Jurkat, Clone E6-1 (cell line): ENCODE measurements at regions not wholly inside any gene's neighbourhood (a gene's known extent, or its start where the extent isn't known, plus 50 kb on each side); places are given as distances from the start of the nearest gene placed in this dataset.

Experiments
- DNase-seq: peaks from one replicate; pipeline ENCODE4 v3.0.0-alpha.2; 2011; ENCODE audit warnings: low read depth, low spot score
- H3K4me3 ChIP-seq: 2 replicates; pipeline ENCODE4 v1.5.1; 2011; ENCODE audit warnings: mild to moderate bottlenecking, low read length, control low read depth, moderate library complexity

GRCh38 chr4:180950377-180950776, 1292.8 kb upstream of the TENM3 start:
- DNase-seq, result no peak
- no peak overlapping the region for H3K4me3 ChIP-seq

DNA sequence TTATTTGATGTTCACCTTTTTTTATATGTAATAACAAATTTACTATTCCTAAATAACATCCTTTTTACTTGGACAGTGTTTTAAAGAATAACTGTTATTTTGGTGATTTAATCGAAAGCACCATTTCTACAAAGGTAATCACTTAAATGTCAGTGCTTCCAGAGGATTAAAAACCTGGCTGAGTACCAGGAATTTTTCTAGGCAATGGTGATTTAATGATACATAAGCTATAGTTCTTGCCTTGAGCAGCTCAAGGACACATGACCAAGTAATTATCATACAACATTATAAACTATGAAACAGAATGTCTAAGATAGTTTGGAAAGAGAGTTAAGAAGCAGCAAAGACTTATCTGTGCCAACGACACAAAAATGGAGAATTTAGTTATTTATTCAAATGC, 1291.9 kb upstream of the TENM3 start:
- DNase-seq, result no peak

DNA sequence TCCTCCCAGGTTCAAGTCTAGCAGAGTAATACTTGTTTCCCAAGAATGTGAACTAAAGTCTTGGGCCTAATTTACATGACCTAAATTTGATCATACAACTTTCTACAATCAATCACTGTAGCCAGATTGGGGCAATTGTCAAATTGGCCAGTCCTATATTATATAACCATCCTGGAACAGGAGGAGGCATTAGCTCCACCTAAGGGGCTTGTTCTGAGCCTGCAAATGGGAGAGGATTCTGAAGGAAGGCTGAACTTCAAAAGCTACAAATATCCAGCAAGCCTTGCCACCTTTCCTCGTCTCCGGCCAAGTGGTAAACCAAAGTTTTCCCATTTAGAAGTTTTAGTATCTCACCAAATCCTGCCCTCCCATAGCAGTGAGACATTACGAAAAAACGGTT, 1289.6 kb upstream of the TENM3 start:
- DNase-seq, result no peak

More for the DNA sequence above, 1291.9 kb upstream of the TENM3 start:
- H3K4me3 ChIP-seq, result no peak overlapping the region

GRCh38 chr4:180960743-180961401, 1282.3 kb upstream of the TENM3 start:
- H3K4me3 ChIP-seq, result no peak overlapping the region
- no peak for DNase-seq

More for the DNA sequence above, 1289.6 kb upstream of the TENM3 start:
- H3K4me3 ChIP-seq, result no peak overlapping the region

DNA sequence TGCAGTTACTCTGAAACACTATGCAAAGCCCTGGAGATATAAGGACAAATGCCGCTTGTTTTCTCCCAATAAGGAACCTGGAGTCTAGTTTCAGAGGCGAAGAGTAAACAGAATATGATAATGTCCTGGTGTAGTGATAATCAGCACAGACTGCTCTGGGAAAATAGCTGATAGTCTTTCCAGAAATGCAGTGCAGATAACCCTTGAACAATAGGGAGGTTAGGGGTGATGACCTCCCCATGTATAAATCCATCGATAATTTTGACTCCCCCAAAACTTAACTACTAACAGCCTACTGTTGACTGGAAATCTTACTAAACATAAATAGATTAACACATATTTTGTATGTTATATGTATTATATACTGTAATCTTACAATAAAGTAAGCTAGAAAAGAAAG, 1280.9 kb upstream of the TENM3 start:
- H3K4me3 ChIP-seq, result no peak overlapping the region
- DNase-seq, result no peak

GRCh38 chr4:180966312-180966711, 1276.9 kb upstream of the TENM3 start:
- H3K4me3 ChIP-seq, result no peak overlapping the region
- DNase-seq, result no peak

DNA sequence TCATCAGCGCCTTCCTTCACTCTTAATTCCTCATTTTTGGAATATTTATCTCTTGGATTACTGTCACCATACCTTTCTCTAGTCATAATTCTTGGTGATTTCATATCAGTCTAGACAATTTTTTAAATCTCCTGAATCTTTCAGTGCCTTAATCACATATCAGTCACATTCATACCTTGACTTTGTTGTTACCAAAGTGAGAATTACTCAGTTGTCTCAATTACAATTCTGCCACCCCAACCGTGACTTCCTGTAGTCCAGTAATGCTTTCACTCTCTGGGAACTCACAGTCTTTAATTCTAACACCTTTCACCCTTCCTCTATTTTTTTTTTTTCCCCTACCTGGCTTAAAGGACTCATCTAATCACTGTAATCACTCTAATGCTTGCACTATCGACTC, 1275.3 kb upstream of the TENM3 start:
- DNase-seq, result no peak
- H3K4me3 ChIP-seq, result no peak overlapping the region

- no peak overlapping the region for H3K4me3 ChIP-seq
- DNase-seq, result no peak
Measured at GRCh38 chr4:180973894-180974293, 1269.3 kb upstream of the TENM3 start.

DNA sequence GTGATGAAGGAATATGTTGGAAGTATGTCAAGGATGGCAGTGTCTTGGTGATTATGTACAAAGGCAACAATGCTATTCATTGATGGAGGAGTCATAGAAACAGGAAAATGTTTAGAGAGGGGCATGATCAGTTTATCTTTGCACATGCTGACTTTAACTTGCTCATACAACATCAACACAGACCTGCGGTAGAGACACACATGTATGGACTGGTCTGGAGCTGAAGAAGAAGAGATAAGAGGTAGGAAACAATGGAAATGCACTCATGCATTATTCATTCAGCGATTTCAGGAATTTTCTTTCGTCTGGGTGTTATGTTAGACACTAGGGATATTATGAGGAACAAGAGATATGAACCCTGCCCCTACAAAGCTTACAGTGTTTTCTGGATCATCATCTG, 1252.3 kb upstream of the TENM3 start:
- DNase-seq, result no peak
- H3K4me3 ChIP-seq, result no peak overlapping the region

- DNase-seq, result no peak
- no peak overlapping the region for H3K4me3 ChIP-seq
Measured at GRCh38 chr4:180993244-180993836, 1249.9 kb upstream of the TENM3 start.

GRCh38 chr4:180994722-180995121, 1248.5 kb upstream of the TENM3 start:
- no peak for DNase-seq
- H3K4me3 ChIP-seq, result no peak overlapping the region

DNA sequence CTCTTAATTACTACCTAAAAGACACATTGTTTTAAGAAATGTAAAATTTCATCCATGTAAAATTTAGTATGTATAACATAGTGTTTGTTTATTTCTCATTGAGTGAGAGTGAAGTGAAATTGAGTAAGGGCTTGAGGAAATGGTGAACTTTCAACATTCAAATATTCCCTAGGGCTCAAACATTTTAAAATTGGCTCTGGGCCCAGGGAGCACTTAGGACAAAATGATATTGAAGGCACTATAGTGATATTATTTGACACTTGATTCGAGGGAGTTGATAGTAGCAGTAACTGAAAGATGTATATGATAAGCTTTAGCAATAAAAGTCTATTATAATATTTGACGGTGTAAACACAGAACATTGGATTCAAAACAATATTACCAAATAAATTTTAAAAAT, 1244.0 kb upstream of the TENM3 start:
- DNase-seq, result no peak

DNA sequence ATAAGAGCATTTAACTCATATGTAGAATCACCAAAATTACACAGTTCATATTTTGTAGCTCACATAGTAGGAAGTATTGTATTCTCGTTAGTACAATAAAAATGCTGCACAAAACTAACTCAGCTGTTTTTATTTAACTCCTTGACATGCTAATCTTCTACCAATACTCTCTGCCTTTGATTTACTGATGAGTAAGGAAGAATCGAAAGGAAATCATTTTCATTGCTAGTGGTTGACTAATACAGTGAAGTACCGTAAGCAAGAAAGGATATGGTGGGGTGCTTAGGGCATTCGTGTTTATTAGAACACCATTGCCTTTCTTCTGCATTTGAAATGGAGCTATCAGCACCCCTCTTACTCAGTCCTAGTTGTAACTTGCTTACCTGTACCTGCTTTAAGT, 1239.1 kb upstream of the TENM3 start:
- H3K4me3 ChIP-seq, result no peak overlapping the region
- DNase-seq, result no peak

More for the DNA sequence above, 1244.0 kb upstream of the TENM3 start:
- no peak overlapping the region for H3K4me3 ChIP-seq

DNA sequence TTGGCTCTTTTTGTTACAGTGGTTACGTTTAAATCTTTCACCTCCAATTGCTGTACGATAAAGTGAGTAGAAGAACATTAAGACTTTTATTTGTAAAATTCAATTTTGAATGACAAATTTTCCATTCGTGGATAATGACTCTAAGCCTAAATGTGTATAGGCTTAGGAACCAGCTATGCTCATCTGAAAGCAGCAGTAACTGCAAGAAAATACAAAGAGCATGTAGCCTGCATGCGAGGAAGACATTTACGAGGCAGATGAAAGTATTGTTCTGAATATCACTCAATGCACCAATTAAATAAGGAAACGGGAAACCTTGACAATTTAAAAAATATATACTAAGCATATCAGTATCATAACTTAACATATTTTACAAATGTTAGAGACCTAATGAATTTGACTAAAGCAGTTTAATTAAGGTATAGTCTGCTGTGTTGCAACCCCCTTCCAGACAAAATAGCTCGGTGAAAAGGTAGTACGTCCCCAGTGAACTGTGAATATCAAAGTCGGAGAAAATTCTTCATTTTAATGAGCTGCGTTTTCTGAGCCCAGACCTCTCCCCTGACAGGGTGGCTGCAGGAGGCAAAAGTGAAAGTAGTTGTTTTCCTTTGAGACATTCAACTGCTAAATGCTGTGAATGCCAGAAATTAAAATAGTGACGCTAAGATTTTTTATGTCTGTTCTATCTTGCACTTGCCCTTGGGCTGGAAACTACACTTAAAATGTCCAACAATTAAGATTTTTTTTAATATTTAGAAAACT, 1236.5 kb upstream of the TENM3 start:
- H3K4me3 ChIP-seq, result no peak overlapping the region
- DNase-seq, result no peak

DNA sequence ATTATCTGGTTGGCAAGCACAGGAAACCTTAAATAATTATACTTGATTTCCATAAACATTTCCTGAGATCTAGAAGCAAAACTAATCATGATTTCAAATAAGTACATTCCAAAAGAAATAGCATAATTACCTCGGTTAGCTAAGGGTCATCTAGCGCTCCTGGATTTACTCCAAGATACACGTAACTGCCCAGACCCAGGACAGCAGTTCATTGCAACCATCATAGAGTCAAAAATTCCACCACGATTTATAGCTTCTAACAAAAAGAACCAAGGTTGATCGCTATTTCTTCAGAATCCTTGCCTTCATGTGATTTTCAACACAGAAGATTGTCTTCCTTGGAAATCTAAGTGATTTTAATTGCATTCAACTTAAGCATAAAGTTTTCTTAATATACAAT, 1235.5 kb upstream of the TENM3 start:
- H3K4me3 ChIP-seq, result no peak overlapping the region
- DNase-seq, result no peak

GRCh38 chr4:181008164-181008563, 1235.0 kb upstream of the TENM3 start:
- no peak overlapping the region for H3K4me3 ChIP-seq
- no peak for DNase-seq

- no peak for DNase-seq
- H3K4me3 ChIP-seq, result no peak overlapping the region
Measured at GRCh38 chr4:181013162-181013561, 1230.0 kb upstream of the TENM3 start.

GRCh38 chr4:181017038-181017437, 1226.2 kb upstream of the TENM3 start:
- no peak overlapping the region for H3K4me3 ChIP-seq
- DNase-seq, result no peak

- no peak for DNase-seq
- H3K4me3 ChIP-seq, result no peak overlapping the region
Measured at GRCh38 chr4:181018472-181018871, 1224.7 kb upstream of the TENM3 start.

GRCh38 chr4:181018913-181019312, 1224.3 kb upstream of the TENM3 start:
- no peak for DNase-seq
- H3K4me3 ChIP-seq, result no peak overlapping the region
